D721Med (cell line): ENCODE measurements at regions not wholly inside any gene's neighbourhood (a gene's known extent, or its start where the extent isn't known, plus 50 kb on each side); places are given as distances from the start of the nearest gene placed in this dataset.

Experiments used
- DNase-seq: peaks from one replicate; pipeline ENCODE4 v3.0.0; 2011; ENCODE audit warnings: low spot score; ENCODE audit not compliant: insufficient read length
- FAIRE-seq: peaks from 2 replicates; lab custom pipeline; 2011; peaks lifted over from hg19 to GRCh38; lab: Jason Lieb, UNC
- CTCF ChIP-seq: IDR thresholded peaks from 2 replicates; pipeline ENCODE4 v1.5.1; 2012; ENCODE audit warnings: mild to moderate bottlenecking, control low read depth; ENCODE audit not compliant: insufficient read depth; ENCODE audit errors: missing control alignments

- FAIRE-seq = no peak
- TF ChIP-seq CTCF = no peak
- no peak for DNase-seq
Observed at GRCh38 chr4:152100379-152101201, 339.8 kb upstream of the GATB start.

GRCh38 chr4:152099981-152100378 lies 339.2 kb upstream of the GATB start:
- DNase-seq (no peak), FAIRE-seq (no peak)
- TF ChIP-seq CTCF = no peak

- TF ChIP-seq CTCF = no peak
- no peak for DNase-seq
- FAIRE-seq = no peak
Observed at GRCh38 chr4:152099555-152099954, 338.7 kb upstream of the GATB start.

- no peak for TF ChIP-seq CTCF
- no peak for DNase-seq
- FAIRE-seq = no peak
Observed at GRCh38 chr4:152099061-152099425, 338.2 kb upstream of the GATB start.

- no peak for TF ChIP-seq CTCF
- DNase-seq (no peak), FAIRE-seq (no peak)
Observed at GRCh38 chr4:152098365-152099060, 337.7 kb upstream of the GATB start.

GRCh38 chr4:152097371-152097770 lies 336.6 kb upstream of the GATB start:
- no peak for DNase-seq
- FAIRE-seq = no peak
- TF ChIP-seq CTCF = no peak

- no peak for FAIRE-seq
- no peak for DNase-seq
- no peak for TF ChIP-seq CTCF
Observed at GRCh38 chr4:152095701-152096070, 334.9 kb upstream of the GATB start.
